Esophagus squamous epithelium (tissue), 4 donors: ENCODE measurements at regions not wholly inside any gene's neighbourhood (a gene's known extent, or its start where the extent isn't known, plus 50 kb on each side); places are given as distances from the start of the nearest gene placed in this dataset.

Experiments used
- POLR2A ChIP-seq, 4 donors: fragments of 450-650 bp; IDR thresholded peaks; one replicate each; pipeline ENCODE4 v1.6.1; 2017; ENCODE audit warnings: antibody characterized with exemption in 4 of 4, mild to moderate bottlenecking in 4 of 4, moderate library complexity in 3 of 4
- TF ChIP-seq, protein P1 (sequence below), 6 experiments: fragments of 450-650 bp in 4 of 6; fragments of 200-600 bp in 2 of 6; sonication (generic) in 2 of 6; IDR thresholded peaks; one replicate each; pipeline ENCODE4 v1.5.1; 2016 to 2019; ENCODE audit warnings: antibody characterized with exemption in 6 of 6, mild to moderate bottlenecking in 4 of 6, moderate library complexity in 4 of 6

DNA sequence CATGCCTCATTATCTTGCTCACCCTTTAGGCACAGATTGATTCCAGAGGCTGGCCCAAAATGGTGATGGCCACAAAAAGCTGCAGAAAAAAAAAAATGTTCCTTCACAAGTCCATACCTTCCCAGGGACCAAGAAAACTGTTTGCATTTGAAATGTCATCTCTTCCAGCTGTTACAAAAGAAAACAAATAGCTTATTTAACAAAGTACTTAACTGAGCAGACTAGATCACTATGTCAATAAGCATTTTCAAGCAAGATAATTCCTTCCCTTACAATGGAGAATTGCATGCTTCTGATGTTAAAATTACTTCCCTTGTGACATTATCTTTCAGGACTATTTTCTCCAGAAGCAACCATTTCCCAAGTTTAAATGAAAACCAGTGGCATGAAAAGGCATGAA, 377.9 kb upstream of the KITLG start:
- TF ChIP-seq, protein P1, sequence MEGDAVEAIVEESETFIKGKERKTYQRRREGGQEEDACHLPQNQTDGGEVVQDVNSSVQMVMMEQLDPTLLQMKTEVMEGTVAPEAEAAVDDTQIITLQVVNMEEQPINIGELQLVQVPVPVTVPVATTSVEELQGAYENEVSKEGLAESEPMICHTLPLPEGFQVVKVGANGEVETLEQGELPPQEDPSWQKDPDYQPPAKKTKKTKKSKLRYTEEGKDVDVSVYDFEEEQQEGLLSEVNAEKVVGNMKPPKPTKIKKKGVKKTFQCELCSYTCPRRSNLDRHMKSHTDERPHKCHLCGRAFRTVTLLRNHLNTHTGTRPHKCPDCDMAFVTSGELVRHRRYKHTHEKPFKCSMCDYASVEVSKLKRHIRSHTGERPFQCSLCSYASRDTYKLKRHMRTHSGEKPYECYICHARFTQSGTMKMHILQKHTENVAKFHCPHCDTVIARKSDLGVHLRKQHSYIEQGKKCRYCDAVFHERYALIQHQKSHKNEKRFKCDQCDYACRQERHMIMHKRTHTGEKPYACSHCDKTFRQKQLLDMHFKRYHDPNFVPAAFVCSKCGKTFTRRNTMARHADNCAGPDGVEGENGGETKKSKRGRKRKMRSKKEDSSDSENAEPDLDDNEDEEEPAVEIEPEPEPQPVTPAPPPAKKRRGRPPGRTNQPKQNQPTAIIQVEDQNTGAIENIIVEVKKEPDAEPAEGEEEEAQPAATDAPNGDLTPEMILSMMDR (IDR thresholded peaks at IDR 0.05): no peak
- TF ChIP-seq POLR2A (IDR thresholded peaks at IDR 0.05): no peak
